ENCODE measurements at regions not wholly inside any gene's neighbourhood (a gene's known extent, or its start where the extent isn't known, plus 50 kb on each side); places are given as distances from the start of the nearest gene placed in this dataset.
"Not testable (repeated sequence)": the region's sequence is repeated elsewhere in the genome, so short reads cannot be mapped to it uniquely, and the experiment has no call there.

- not testable (repeated sequence) for H2BK15ac ChIP-seq (replicated peaks; ENCODE audit: low read depth); H4K5ac ChIP-seq (ENCODE audit: low read length); H3K23ac ChIP-seq (ENCODE audit: low read length); H3K27me3 ChIP-seq (ENCODE audit: insufficient read depth, low read length, poor library complexity); H2BK5ac ChIP-seq (ENCODE audit: low read length); H3K4me3 ChIP-seq (ENCODE audit: low read length); H3K79me2 ChIP-seq (ENCODE audit: control insufficient read depth, insufficient read depth, low read length); H3K9ac ChIP-seq (ENCODE audit: low read length); H3K56ac ChIP-seq (ENCODE audit: low read length); H4K8ac ChIP-seq (ENCODE audit: low read depth, low read length); H2BK120ac ChIP-seq (ENCODE audit: low read depth, low read length); H3K4me1 ChIP-seq (ENCODE audit: control insufficient read depth, low read depth, low read length); H3K27ac ChIP-seq (ENCODE audit: low read depth, low read length); H3K36me3 ChIP-seq (ENCODE audit: control insufficient read depth, insufficient read depth, low read length); H2AK5ac ChIP-seq (ENCODE audit: low read length); H3K18ac ChIP-seq (ENCODE audit: low read length); H3K4ac ChIP-seq (ENCODE audit: low read depth, low read length); DNase-seq; H3K79me1 ChIP-seq (ENCODE audit: low read length); H3K4me2 ChIP-seq (ENCODE audit: low read length)
- WGBS (ENCODE audit: extremely low coverage, insufficient coverage, low lambda C conversion rate) = no CpG with 5 or more reads among the region's 5 CpGs
These were observed 790.1 kb upstream of the TPTE start for GRCh38 chr21:9731317-9731716.

DNA sequence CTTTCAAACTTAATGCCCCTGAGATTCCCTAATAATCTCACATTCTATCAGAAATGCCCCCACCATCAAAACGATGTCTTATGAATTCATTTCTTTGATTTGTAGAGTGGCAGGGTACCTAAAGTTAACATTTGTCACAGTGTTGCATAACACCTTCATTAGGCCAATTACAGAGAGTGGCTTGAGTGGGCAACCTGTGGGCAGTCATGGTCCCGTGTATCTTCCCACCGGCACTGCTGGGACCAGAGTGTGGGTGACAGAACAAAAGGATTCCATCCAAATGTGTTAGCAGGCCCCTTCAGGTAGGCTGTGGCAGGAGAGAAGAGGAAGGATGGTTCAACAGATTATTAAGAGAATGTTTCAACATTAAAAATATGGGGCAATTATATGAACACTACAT lies 788.8 kb upstream of the TPTE start:
- H3K4me1 ChIP-seq (ENCODE audit: control insufficient read depth, low read depth, low read length); H2BK120ac ChIP-seq (ENCODE audit: low read depth, low read length); H3K23ac ChIP-seq (ENCODE audit: low read length); H4K5ac ChIP-seq (ENCODE audit: low read length); H3K9ac ChIP-seq (ENCODE audit: low read length); H3K79me2 ChIP-seq (ENCODE audit: control insufficient read depth, insufficient read depth, low read length); H3K27ac ChIP-seq (ENCODE audit: low read depth, low read length); H4K8ac ChIP-seq (ENCODE audit: low read depth, low read length); H2BK5ac ChIP-seq (ENCODE audit: low read length); H3K4me2 ChIP-seq (ENCODE audit: low read length); H2AK5ac ChIP-seq (ENCODE audit: low read length); H3K4ac ChIP-seq (ENCODE audit: low read depth, low read length); H3K56ac ChIP-seq (ENCODE audit: low read length); H2BK15ac ChIP-seq (replicated peaks; ENCODE audit: low read depth); H3K18ac ChIP-seq (ENCODE audit: low read length); H3K4me3 ChIP-seq (ENCODE audit: low read length); H3K79me1 ChIP-seq (ENCODE audit: low read length); H3K36me3 ChIP-seq (ENCODE audit: control insufficient read depth, insufficient read depth, low read length); DNase-seq; H3K27me3 ChIP-seq (ENCODE audit: insufficient read depth, low read length, poor library complexity): not testable (repeated sequence)
- no CpG with 5 or more reads among the region's 3 CpGs for WGBS (ENCODE audit: extremely low coverage, insufficient coverage, low lambda C conversion rate)

DNA sequence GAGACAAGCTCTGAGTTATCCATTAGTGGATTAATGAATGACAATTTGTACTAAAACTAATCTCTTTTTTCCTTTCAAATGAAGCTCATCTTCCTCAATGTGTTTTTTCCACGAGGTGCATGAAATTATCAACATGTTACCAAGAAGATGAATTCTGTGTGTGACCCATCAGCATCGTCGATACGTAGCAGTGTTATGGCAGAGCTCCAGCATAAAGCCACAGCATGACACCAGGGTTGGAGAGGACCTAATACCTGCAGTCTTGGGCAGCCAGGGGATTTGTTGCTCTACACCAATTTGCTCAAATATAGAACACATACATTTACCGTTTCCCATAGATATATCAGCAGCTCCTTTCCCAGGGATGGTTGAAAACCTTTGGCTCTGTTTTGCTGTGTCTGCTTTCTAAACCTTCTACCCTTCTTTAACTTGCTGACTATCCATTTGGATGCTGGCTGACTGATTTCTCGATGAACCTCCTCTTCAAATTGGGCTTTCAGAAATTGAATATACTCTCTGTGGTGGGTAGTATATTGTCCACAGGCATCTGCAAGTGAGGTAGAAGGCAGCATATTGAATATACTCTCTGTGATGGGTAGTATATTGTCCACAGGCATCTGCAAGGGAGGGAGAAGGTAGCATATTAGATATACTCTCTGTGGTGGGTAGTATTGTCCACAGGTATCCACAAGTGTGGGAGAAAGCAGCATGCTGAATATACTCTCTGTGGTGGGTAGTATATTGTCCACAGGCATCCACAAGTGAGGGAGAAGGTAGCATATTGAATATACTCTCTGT lies 787.4 kb upstream of the TPTE start:
- not testable (repeated sequence) for H4K8ac ChIP-seq (ENCODE audit: low read depth, low read length); H2BK5ac ChIP-seq (ENCODE audit: low read length); H3K27ac ChIP-seq (ENCODE audit: low read depth, low read length); H3K4me1 ChIP-seq (ENCODE audit: control insufficient read depth, low read depth, low read length); H3K79me1 ChIP-seq (ENCODE audit: low read length); H3K56ac ChIP-seq (ENCODE audit: low read length); H3K79me2 ChIP-seq (ENCODE audit: control insufficient read depth, insufficient read depth, low read length); H3K4ac ChIP-seq (ENCODE audit: low read depth, low read length); DNase-seq; H3K4me2 ChIP-seq (ENCODE audit: low read length); H2BK15ac ChIP-seq (replicated peaks; ENCODE audit: low read depth); H3K9ac ChIP-seq (ENCODE audit: low read length); H3K27me3 ChIP-seq (ENCODE audit: insufficient read depth, low read length, poor library complexity); H4K5ac ChIP-seq (ENCODE audit: low read length); H3K4me3 ChIP-seq (ENCODE audit: low read length); H3K23ac ChIP-seq (ENCODE audit: low read length); H3K36me3 ChIP-seq (ENCODE audit: control insufficient read depth, insufficient read depth, low read length); H3K18ac ChIP-seq (ENCODE audit: low read length); H2AK5ac ChIP-seq (ENCODE audit: low read length); H2BK120ac ChIP-seq (ENCODE audit: low read depth, low read length)
- no CpG with 5 or more reads among the region's 6 CpGs for WGBS (ENCODE audit: extremely low coverage, insufficient coverage, low lambda C conversion rate)

GRCh38 chr21:9735421-9735961 lies 785.9 kb upstream of the TPTE start:
- Histone ChIP-seq H2BK120ac (ENCODE audit: low read depth, low read length) (no peak overlapping the region), H3K79me2 (ENCODE audit: control insufficient read depth, insufficient read depth, low read length) (no peaks in the 10 kb centered on the region), H4K8ac (ENCODE audit: low read depth, low read length) (no peak overlapping the region), H3K4ac (ENCODE audit: low read depth, low read length) (no peak overlapping the region), H3K4me1 (ENCODE audit: control insufficient read depth, low read depth, low read length) (no peaks in the 10 kb centered on the region), H3K36me3 (ENCODE audit: control insufficient read depth, insufficient read depth, low read length) (no peaks in the 10 kb centered on the region), H3K79me1 (ENCODE audit: low read length) (no peaks in the 10 kb centered on the region), H3K9ac (ENCODE audit: low read length) (no peak overlapping the region), H3K4me3 (ENCODE audit: low read length) (no peak overlapping the region), H3K56ac (ENCODE audit: low read length) (no peak overlapping the region), H3K27ac (ENCODE audit: low read depth, low read length) (no peak overlapping the region), H2BK5ac (ENCODE audit: low read length) (no peak overlapping the region), H2AK5ac (ENCODE audit: low read length) (no peak overlapping the region), H3K27me3 (ENCODE audit: insufficient read depth, low read length, poor library complexity) (no peaks in the 10 kb centered on the region), H3K4me2 (ENCODE audit: low read length) (no peak overlapping the region), H3K18ac (ENCODE audit: low read length) (no peak overlapping the region), H3K23ac (ENCODE audit: low read length) (no peak overlapping the region), H4K5ac (ENCODE audit: low read length) (no peak overlapping the region), H2BK15ac (replicated peaks; ENCODE audit: low read depth) (no peak overlapping the region)
- WGBS (ENCODE audit: extremely low coverage, insufficient coverage, low lambda C conversion rate) = no CpG with 5 or more reads among the region's 21 CpGs
- DNase-seq = no peak

DNA sequence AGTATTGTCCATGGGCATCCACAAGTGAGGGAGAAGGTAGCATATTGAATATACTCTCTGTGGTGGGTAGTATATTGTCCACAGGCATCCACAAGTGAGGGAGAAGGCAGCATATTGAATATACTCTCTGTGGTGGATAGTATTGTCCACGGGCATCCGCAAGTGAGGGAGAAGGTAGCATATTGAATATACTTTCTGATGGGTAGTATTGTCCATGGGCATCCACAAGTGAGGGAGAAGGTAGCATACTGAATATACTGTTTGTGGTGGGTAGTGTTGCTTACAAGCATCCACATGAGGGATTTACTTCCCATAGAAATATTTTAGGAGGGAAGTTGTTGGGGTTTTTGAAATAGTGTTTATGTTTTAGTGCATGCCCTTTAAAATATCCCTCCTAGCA lies 784.1 kb upstream of the TPTE start:
- not testable (repeated sequence) for H3K9ac ChIP-seq (ENCODE audit: low read length); H2BK15ac ChIP-seq (replicated peaks; ENCODE audit: low read depth); H3K23ac ChIP-seq (ENCODE audit: low read length); H3K36me3 ChIP-seq (ENCODE audit: control insufficient read depth, insufficient read depth, low read length); H3K18ac ChIP-seq (ENCODE audit: low read length); H4K8ac ChIP-seq (ENCODE audit: low read depth, low read length); H3K4me2 ChIP-seq (ENCODE audit: low read length); H2AK5ac ChIP-seq (ENCODE audit: low read length); H2BK120ac ChIP-seq (ENCODE audit: low read depth, low read length); H2BK5ac ChIP-seq (ENCODE audit: low read length); H4K5ac ChIP-seq (ENCODE audit: low read length); H3K4me3 ChIP-seq (ENCODE audit: low read length); DNase-seq; H3K27ac ChIP-seq (ENCODE audit: low read depth, low read length); H3K79me1 ChIP-seq (ENCODE audit: low read length); H3K56ac ChIP-seq (ENCODE audit: low read length); H3K4ac ChIP-seq (ENCODE audit: low read depth, low read length); H3K4me1 ChIP-seq (ENCODE audit: control insufficient read depth, low read depth, low read length); H3K27me3 ChIP-seq (ENCODE audit: insufficient read depth, low read length, poor library complexity); H3K79me2 ChIP-seq (ENCODE audit: control insufficient read depth, insufficient read depth, low read length)
- no CpG with 5 or more reads among the region's 2 CpGs for WGBS (ENCODE audit: extremely low coverage, insufficient coverage, low lambda C conversion rate)
